K562 (cell line): ENCODE measurements at regions not wholly inside any gene's neighbourhood (a gene's known extent, or its start where the extent isn't known, plus 50 kb on each side); places are given as distances from the start of the nearest gene placed in this dataset.

ENCODE experiments used
- ATAC-seq: fragments of 200-7000 bp; cut with Tn5 transposase; 3 replicates; pipeline ENCODE4 v1.9.1; 2020; ENCODE audit warnings: moderate library complexity
- BruUV-seq: library from RNA; stranded (reverse); fragments of 400-500 nt; replicated peaks from 2 replicates; lab custom pipeline; 2021; lab: Mats Ljungman, UMichigan
- CTCF ChIA-PET: fragments of 300-600 bp; formaldehyde crosslinking; extraction: SDS; loops from one replicate; lab custom pipeline; 2021; ENCODE audit warnings: low intra/inter-chr PET ratio; lab: Yijun Ruan, JAX
- POLR2A ChIA-PET: fragments of 300-600, 350-650 bp; sonication (Branson Sonifier 250); formaldehyde crosslinking; extraction: SDS; loops from one replicate; lab custom pipeline; 2021; ENCODE audit warnings: antibody characterized with exemption, inconsistent platforms; lab: Yijun Ruan, JAX
- DNase-seq, 4 experiments: peaks; one replicate each; pipeline versions ENCODE4 v3.0.0 to v3.0.0-alpha.2; 2011 to 2018; ENCODE audit warnings: low spot score in 3 of 4, mixed read lengths in 3 of 4; ENCODE audit errors: extremely low read depth in 1 of 4
- FAIRE-seq: peaks from 2 replicates; lab custom pipeline; 2011; peaks lifted over from hg19 to GRCh38; lab: Jason Lieb, UNC
- H2AFZ ChIP-seq: 2 replicates; pipeline ENCODE4 v1.6.0; 2011; ENCODE audit warnings: low read depth, low read length, control low read depth, inconsistent platforms
- H3K27ac ChIP-seq: fragments of 200-600 bp; 3 replicates; pipeline ENCODE4 v1.8.0; 2011; ENCODE audit warnings: low read depth, mild to moderate bottlenecking, control low read depth, inconsistent platforms, low read length, moderate library complexity, mixed read lengths; ENCODE audit errors: extremely low read depth
- H3K27me3 ChIP-seq, 2 experiments: fragments of 300-600 bp in 1 of 2; 2 replicates in 1 of 2; 3 replicates in 1 of 2; pipeline versions ENCODE4 v1.6.0 to v1.8.0; 2011; ENCODE audit warnings: inconsistent platforms in 2 of 2, low read length in 2 of 2, mild to moderate bottlenecking in 1 of 2, mixed read lengths in 1 of 2, moderate library complexity in 1 of 2; ENCODE audit not compliant: control insufficient read depth in 2 of 2, insufficient read depth in 2 of 2
- H3K36me3 ChIP-seq: fragments of 300-600 bp; 3 replicates; pipeline ENCODE4 v1.8.0; 2011; ENCODE audit warnings: mild to moderate bottlenecking, low read length, inconsistent platforms; ENCODE audit not compliant: control insufficient read depth, insufficient read depth
- H3K4me1 ChIP-seq, 2 experiments: fragments of 200-600 bp in 1 of 2; replicated peaks in 1 of 2; 2 replicates in 1 of 2; 3 replicates in 1 of 2; pipeline versions ENCODE4 v1.5.1 to v1.8.0; 2011; ENCODE audit warnings: inconsistent platforms in 2 of 2, low read length in 2 of 2, mild to moderate bottlenecking in 1 of 2, mixed read lengths in 1 of 2, moderate library complexity in 1 of 2; ENCODE audit not compliant: control insufficient read depth in 2 of 2, insufficient read depth in 2 of 2
- H3K4me2 ChIP-seq: 2 replicates; pipeline ENCODE4 v1.6.1; 2011; ENCODE audit warnings: low read length, control low read depth, inconsistent platforms, mixed read lengths; ENCODE audit not compliant: insufficient read depth
- H3K4me3 ChIP-seq: fragments of 200-600 bp; sonication (generic), shearing (Covaris generic); 2 replicates; pipeline ENCODE4 v1.5.1; 2016; ENCODE audit warnings: control low read depth, inconsistent platforms
- H3K79me2 ChIP-seq: fragments of 200-600 bp; 3 replicates; pipeline ENCODE4 v1.8.0; 2011; ENCODE audit warnings: low read length, inconsistent platforms; ENCODE audit not compliant: control insufficient read depth, insufficient read depth
- H3K9ac ChIP-seq, 2 experiments: 2 replicates each; pipeline versions ENCODE4 v1.6.0 to v1.6.1; 2011; ENCODE audit warnings: low read depth in 2 of 2, low read length in 2 of 2, control low read depth in 1 of 2, inconsistent platforms in 1 of 2, mild to moderate bottlenecking in 1 of 2, mixed read lengths in 1 of 2; ENCODE audit not compliant: insufficient read depth in 1 of 2
- H3K9me1 ChIP-seq: one replicate; pipeline ENCODE4 v1.6.0; 2011; ENCODE audit warnings: inconsistent platforms, mild to moderate bottlenecking, low read length, moderate library complexity; ENCODE audit not compliant: control insufficient read depth, insufficient read depth
- H3K9me3 ChIP-seq: replicated peaks from 2 replicates; pipeline ENCODE4 v1.5.1; 2011; ENCODE audit warnings: low read depth, low read length, inconsistent platforms; ENCODE audit not compliant: control insufficient read depth, insufficient read depth
- H4K20me1 ChIP-seq: replicated peaks from 2 replicates; pipeline ENCODE4 v1.6.1; 2011; ENCODE audit warnings: low read length, inconsistent platforms, mixed read lengths; ENCODE audit not compliant: control insufficient read depth, insufficient read depth
- CBX3 ChIP-seq, 2 experiments: IDR thresholded peaks; 1 replicate in 1 of 2; 2 replicates in 1 of 2; pipeline ENCODE4 v1.6.1; 2012; ENCODE audit warnings: inconsistent platforms in 2 of 2, low read length in 2 of 2, borderline replicate concordance in 1 of 2, control low read depth in 1 of 2
- CCNT2 ChIP-seq: IDR thresholded peaks from 2 replicates; pipeline ENCODE4 v1.6.1; 2011; ENCODE audit warnings: borderline replicate concordance, low read depth, mild to moderate bottlenecking, moderate library complexity, mixed read lengths, low read length; ENCODE audit not compliant: insufficient read length; ENCODE audit errors: extremely low read depth
- ESRRB ChIP-seq: fragments of 250-450 bp; sonication (Bioruptor Pico); IDR thresholded peaks from 2 replicates; pipeline ENCODE4 v1.5.0; 2020; ENCODE audit warnings: mild to moderate bottlenecking, moderate library complexity, borderline replicate concordance
- EWSR1 ChIP-seq: fragments of 450-650 bp; IDR thresholded peaks from 2 replicates; pipeline ENCODE4 v1.6.1; 2018; ENCODE audit warnings: borderline replicate concordance, mild to moderate bottlenecking, low read depth, moderate library complexity; ENCODE audit not compliant: partially characterized antibody
- FOXJ2 ChIP-seq: fragments of 200-800 bp; sonication (Bioruptor generic); IDR thresholded peaks from 2 replicates; pipeline ENCODE4 v1.6.1; 2016; ENCODE audit warnings: missing genetic modification characterization, missing compliant biosample characterization
- HDAC8 ChIP-seq: fragments of 450-650 bp; IDR thresholded peaks from 2 replicates; pipeline ENCODE4 v1.6.1; 2016; ENCODE audit warnings: mild to moderate bottlenecking, missing genetic modification characterization, moderate library complexity, missing compliant biosample characterization
- KLF6 ChIP-seq: fragments of 250-450 bp; sonication (Bioruptor Pico); IDR thresholded peaks from 2 replicates; pipeline ENCODE4 v1.4.0; 2020; ENCODE audit warnings: mild to moderate bottlenecking, moderate library complexity, borderline replicate concordance
- MXD1 ChIP-seq: fragments of 250-450 bp; sonication (Bioruptor Pico); IDR thresholded peaks from 2 replicates; pipeline ENCODE4 v1.8.0; 2021; ENCODE audit warnings: borderline replicate concordance, mild to moderate bottlenecking, moderate library complexity; ENCODE audit not compliant: poor library complexity, severe bottlenecking
- SREBF1 ChIP-seq: fragments of 150-350 bp; IDR thresholded peaks from 2 replicates; pipeline ENCODE4 v1.6.1; 2014; ENCODE audit warnings: antibody characterized with exemption, low read depth, low read length, borderline replicate concordance
- TAF15 ChIP-seq: fragments of 200-400 bp; formaldehyde crosslinking; IDR thresholded peaks from 2 replicates; pipeline ENCODE4 v1.6.1; 2017; ENCODE audit warnings: mild to moderate bottlenecking, low read depth, low read length, moderate library complexity
- TAF9B ChIP-seq: fragments of 450-650 bp; IDR thresholded peaks from 2 replicates; pipeline ENCODE4 v1.6.1; 2018; ENCODE audit warnings: mild to moderate bottlenecking; ENCODE audit not compliant: partially characterized antibody
- THAP7 ChIP-seq: fragments of 250-450 bp; sonication (Bioruptor Pico); IDR thresholded peaks from 2 replicates; pipeline ENCODE4 v1.5.0; 2021
- XRCC4 ChIP-seq: IDR thresholded peaks from one replicate; pipeline ENCODE4 v1.6.1; 2011; ENCODE audit not compliant: insufficient read depth, insufficient read length; ENCODE audit errors: extremely low read depth
- ZNF121 ChIP-seq: sonication (generic); formaldehyde crosslinking; conservative IDR thresholded peaks from 2 replicates; pipeline ENCODE4 v1.8.0; 2022; ENCODE audit warnings: missing genetic modification reagents
- ZNF408 ChIP-seq: fragments of 250-450 bp; sonication (Bioruptor Pico); IDR thresholded peaks from 2 replicates; pipeline ENCODE4 v1.4.0; 2020; ENCODE audit warnings: low read depth, mild to moderate bottlenecking, moderate library complexity
- ZNF449 ChIP-seq: fragments of 250-450 bp; sonication (Bioruptor Pico); IDR thresholded peaks from 2 replicates; pipeline ENCODE4 v1.8.0; 2022; ENCODE audit warnings: moderate library complexity, mild to moderate bottlenecking, inconsistent platforms
- ZNF696 ChIP-seq: fragments of 250-450 bp; sonication (Bioruptor Pico); conservative IDR thresholded peaks from 2 replicates; pipeline ENCODE4 v1.4.0; 2020; ENCODE audit warnings: mild to moderate bottlenecking, moderate library complexity
- WGBS: fragments of 100-300 bp; shearing (Covaris generic); methylation state at CpG from one replicate; pipeline ENCODE4 v1.1.6; 2016; ENCODE audit warnings: low coverage, mixed read lengths; ENCODE audit not compliant: insufficient coverage; ENCODE audit errors: missing lambda C conversion rate; 5-methylcytosine and 5-hydroxymethylcytosine counted together
- in situ Hi-C: fragments of 300-500 bp; cut with MboI; formaldehyde crosslinking; loops from 4 replicates; pipeline ENCODE4 v1.15.0; 2018; ENCODE audit warnings: inconsistent platforms, mixed read lengths
- intact Hi-C: fragments of 100-400 bp; cut with micrococcal nuclease; formaldehyde crosslinking; loops from 2 replicates; pipeline ENCODE4 v1.14.2; 2022

GRCh38 chr18:43868497-43868995, 591.3 kb upstream of the SYT4 start:
- in situ Hi-C loops (no loop called here), intact Hi-C loops (no loop called here)
- Histone ChIP-seq H3K4me1 (no peaks in the 10 kb centered on the region), H3K9me3 (no peaks in the 10 kb centered on the region), H3K79me2 (no peaks in the 10 kb centered on the region), H3K36me3 (no peaks in the 10 kb centered on the region), H3K9me1 (no peaks in the 10 kb centered on the region), H3K27ac (no peak overlapping the region), H2AFZ (no peak overlapping the region), H3K4me3 (no peak overlapping the region), H3K4me2 (no peak overlapping the region), H4K20me1 (no peaks in the 10 kb centered on the region), H3K27me3 (no peaks in the 10 kb centered on the region), H3K9ac (no peak overlapping the region)
- DNase-seq (no peak), FAIRE-seq (no peak), ATAC-seq (no peak)
- BruUV-seq, result no TSS peak
- 0% methylated on average over 3 of the region's 3 CpGs for WGBS
- ChIA-PET POLR2A (no interaction called here), CTCF (no interaction called here)
- no peak for TF ChIP-seq KLF6 (CRISPR knock-in tag)
- no peak for TF ChIP-seq HDAC8 (tag)
- TF ChIP-seq TAF15, result no peak
- TF ChIP-seq ESRRB (CRISPR knock-in tag), result no peak
- no peak for TF ChIP-seq SREBF1
- no peak for TF ChIP-seq EWSR1
- TF ChIP-seq XRCC4, result no peak
- TF ChIP-seq TAF9B, result no peak
- no peak for TF ChIP-seq THAP7 (CRISPR knock-in tag)
- TF ChIP-seq CCNT2, result no peak
- TF ChIP-seq ZNF696 (CRISPR knock-in tag), result no peak
- no peak for TF ChIP-seq ZNF408 (CRISPR knock-in tag)
- TF ChIP-seq MXD1 (CRISPR knock-in tag), result no peak
- TF ChIP-seq ZNF449 (CRISPR knock-in tag), result no peak
- no peak for TF ChIP-seq CBX3 (IDR thresholded peaks at IDR 0.05; ENCODE audit: borderline replicate concordance in 1 of 2, low read length in 2 of 2)
- no peak for TF ChIP-seq FOXJ2 (tag)
- no peak for TF ChIP-seq ZNF121 (CRISPR knock-in tag)
